ENCODE measurements at regions not wholly inside any gene's neighbourhood (a gene's known extent, or its start where the extent isn't known, plus 50 kb on each side); places are given as distances from the start of the nearest gene placed in this dataset.
A peak's percentile ranks its signal among the peaks of the same experiment; 100 is the strongest.

GRCh38 chr7:155878674-155879073, 66.4 kb upstream of the SHH start:
- Histone ChIP-seq H2BK15ac (ENCODE audit: low read length) (no peak overlapping the region), H3K27me3 (ENCODE audit: control insufficient read depth in 3 of 3, insufficient read depth in 3 of 3, low read depth in 1 of 3, low read length in 3 of 3) (peaks cover 0 to 3% (median 2%) of the 10 kb centered on the region in 3 experiments), H3K18ac (ENCODE audit: low read length) (no peak overlapping the region), H3K4me3 (ENCODE audit: low read length in 2 of 2) (no peak overlapping the region), H3K27ac (replicated peaks; ENCODE audit: low read length) (no peak overlapping the region), H3K9me3 (replicated peaks in 1 of 2; ENCODE audit: control insufficient read depth in 2 of 2, insufficient read depth in 1 of 2, low read depth in 1 of 2, low read length in 2 of 2) (peaks cover 0 to 2% of the 10 kb centered on the region in 2 donors), H2AFZ (ENCODE audit: low read length) (no peak overlapping the region), H3K4me2 (ENCODE audit: insufficient read depth, low read length, poor library complexity, severe bottlenecking) (no peak overlapping the region), H3K23ac (ENCODE audit: low read depth, low read length, poor library complexity) (no peak overlapping the region), H2BK120ac (ENCODE audit: low read depth, low read length) (no peak overlapping the region), H3K4me1 (ENCODE audit: control insufficient read depth in 2 of 2, insufficient read depth in 1 of 2, low read depth in 1 of 2, low read length in 2 of 2) (no peaks in the 10 kb centered on the region), H3K4ac (ENCODE audit: low read length) (no peak overlapping the region), H4K91ac (ENCODE audit: low read depth, low read length, poor library complexity) (no peak overlapping the region), H2BK5ac (ENCODE audit: low read length) (no peak overlapping the region), H2AK5ac (ENCODE audit: low read depth, low read length) (no peak overlapping the region), H3K9ac (ENCODE audit: low read depth, low read length, poor library complexity) (no peak overlapping the region), H2BK12ac (ENCODE audit: low read length) (no peak overlapping the region), H4K8ac (ENCODE audit: low read depth, low read length) (no peak overlapping the region), H3K79me1 (ENCODE audit: low read depth, low read length) (no peaks in the 10 kb centered on the region), H3K14ac (ENCODE audit: low read length) (no peak overlapping the region), H3K36me3 (replicated peaks in 1 of 2; ENCODE audit: control insufficient read depth in 2 of 2, insufficient read depth in 2 of 2, low read length in 2 of 2) (no peaks in the 10 kb centered on the region)
- no CpG with 5 or more reads among the region's 8 CpGs for WGBS, 2 donors (ENCODE audit: extremely low coverage in 2 of 2, insufficient read length in 2 of 2, insufficient replicate concordance in 1 of 2)
- no peak for DNase-seq (ENCODE audit: low spot score)

- no peak overlapping the region for H3K4me3 ChIP-seq (ENCODE audit: low read length in 2 of 2)
- H3K4ac ChIP-seq (ENCODE audit: low read length) = no peak overlapping the region
- no peak overlapping the region for H2AK5ac ChIP-seq (ENCODE audit: low read depth, low read length)
- H3K23ac ChIP-seq (ENCODE audit: low read depth, low read length, poor library complexity) = no peak overlapping the region
- H3K36me3 ChIP-seq (replicated peaks in 1 of 2; ENCODE audit: control insufficient read depth in 2 of 2, insufficient read depth in 2 of 2, low read length in 2 of 2) = no peaks in the 10 kb centered on the region
- H4K8ac ChIP-seq (ENCODE audit: low read depth, low read length) = no peak overlapping the region
- H3K27me3 ChIP-seq (ENCODE audit: control insufficient read depth in 3 of 3, insufficient read depth in 3 of 3, low read depth in 1 of 3, low read length in 3 of 3) = peaks cover 0 to 3% (median 2%) of the 10 kb centered on the region in 3 experiments
- H4K91ac ChIP-seq (ENCODE audit: low read depth, low read length, poor library complexity) = no peak overlapping the region
- no peak overlapping the region for H3K9ac ChIP-seq (ENCODE audit: low read depth, low read length, poor library complexity)
- DNase-seq (ENCODE audit: low spot score) = no peak
- no peak overlapping the region for H3K4me2 ChIP-seq (ENCODE audit: insufficient read depth, low read length, poor library complexity, severe bottlenecking)
- peak overlapping the region; percentile 45 for H3K18ac ChIP-seq (ENCODE audit: low read length)
- H2BK5ac ChIP-seq (ENCODE audit: low read length) = no peak overlapping the region
- H2BK12ac ChIP-seq (ENCODE audit: low read length) = no peak overlapping the region
- no peak overlapping the region for H2BK15ac ChIP-seq (ENCODE audit: low read length)
- WGBS, 2 donors (ENCODE audit: extremely low coverage in 2 of 2, insufficient read length in 2 of 2, insufficient replicate concordance in 1 of 2) = no CpG with 5 or more reads among the region's 11 CpGs
- no peak overlapping the region for H3K14ac ChIP-seq (ENCODE audit: low read length)
- peaks cover 0 to 2% of the 10 kb centered on the region in 2 donors for H3K9me3 ChIP-seq (replicated peaks in 1 of 2; ENCODE audit: control insufficient read depth in 2 of 2, insufficient read depth in 1 of 2, low read depth in 1 of 2, low read length in 2 of 2)
- no peak overlapping the region for H3K27ac ChIP-seq (replicated peaks; ENCODE audit: low read length)
- no peak overlapping the region for H2BK120ac ChIP-seq (ENCODE audit: low read depth, low read length)
- no peaks in the 10 kb centered on the region for H3K79me1 ChIP-seq (ENCODE audit: low read depth, low read length)
- H2AFZ ChIP-seq (ENCODE audit: low read length) = no peak overlapping the region
- no peaks in the 10 kb centered on the region for H3K4me1 ChIP-seq (ENCODE audit: control insufficient read depth in 2 of 2, insufficient read depth in 1 of 2, low read depth in 1 of 2, low read length in 2 of 2)
These were observed 66.0 kb upstream of the SHH start for GRCh38 chr7:155878250-155878649.

GRCh38 chr7:155877167-155877566, 64.9 kb upstream of the SHH start:
- no peak overlapping the region for H2BK5ac ChIP-seq (ENCODE audit: low read length)
- no peak overlapping the region for H3K23ac ChIP-seq (ENCODE audit: low read depth, low read length, poor library complexity)
- H3K4me1 ChIP-seq (ENCODE audit: control insufficient read depth in 2 of 2, insufficient read depth in 1 of 2, low read depth in 1 of 2, low read length in 2 of 2) = peaks cover 0 to 3% of the 10 kb centered on the region in 2 donors
- no peaks in the 10 kb centered on the region for H3K79me1 ChIP-seq (ENCODE audit: low read depth, low read length)
- H3K27me3 ChIP-seq (ENCODE audit: control insufficient read depth in 3 of 3, insufficient read depth in 3 of 3, low read depth in 1 of 3, low read length in 3 of 3) = peaks cover 0 to 3% (median 2%) of the 10 kb centered on the region in 3 experiments
- no peak overlapping the region for H4K91ac ChIP-seq (ENCODE audit: low read depth, low read length, poor library complexity)
- no peak for DNase-seq (ENCODE audit: low spot score)
- H3K9ac ChIP-seq (ENCODE audit: low read depth, low read length, poor library complexity) = no peak overlapping the region
- H3K36me3 ChIP-seq (replicated peaks in 1 of 2; ENCODE audit: control insufficient read depth in 2 of 2, insufficient read depth in 2 of 2, low read length in 2 of 2) = no peaks in the 10 kb centered on the region
- no peak overlapping the region for H2AK5ac ChIP-seq (ENCODE audit: low read depth, low read length)
- no peak overlapping the region for H2BK12ac ChIP-seq (ENCODE audit: low read length)
- no peak overlapping the region for H3K4me2 ChIP-seq (ENCODE audit: insufficient read depth, low read length, poor library complexity, severe bottlenecking)
- no peak overlapping the region for H2AFZ ChIP-seq (ENCODE audit: low read length)
- H4K8ac ChIP-seq (ENCODE audit: low read depth, low read length) = no peak overlapping the region
- no peak overlapping the region for H3K14ac ChIP-seq (ENCODE audit: low read length)
- peaks cover 0 to 2% of the 10 kb centered on the region in 2 donors for H3K9me3 ChIP-seq (replicated peaks in 1 of 2; ENCODE audit: control insufficient read depth in 2 of 2, insufficient read depth in 1 of 2, low read depth in 1 of 2, low read length in 2 of 2)
- no CpG with 5 or more reads among the region's 2 CpGs for WGBS, 2 donors (ENCODE audit: extremely low coverage in 2 of 2, insufficient read length in 2 of 2, insufficient replicate concordance in 1 of 2)
- no peak overlapping the region for H3K18ac ChIP-seq (ENCODE audit: low read length)
- H3K27ac ChIP-seq (replicated peaks; ENCODE audit: low read length) = no peak overlapping the region
- no peak overlapping the region for H3K4ac ChIP-seq (ENCODE audit: low read length)
- H2BK120ac ChIP-seq (ENCODE audit: low read depth, low read length) = no peak overlapping the region
- H2BK15ac ChIP-seq (ENCODE audit: low read length) = no peak overlapping the region
- H3K4me3 ChIP-seq (ENCODE audit: low read length in 2 of 2) = no peak overlapping the region

- Histone ChIP-seq H3K79me1 (ENCODE audit: low read depth, low read length) (no peaks in the 10 kb centered on the region), H3K4me3 (ENCODE audit: low read length in 2 of 2) (no peak overlapping the region), H3K27ac (replicated peaks; ENCODE audit: low read length) (no peak overlapping the region), H3K4me2 (ENCODE audit: insufficient read depth, low read length, poor library complexity, severe bottlenecking) (no peak overlapping the region), H4K8ac (ENCODE audit: low read depth, low read length) (no peak overlapping the region), H2BK5ac (ENCODE audit: low read length) (no peak overlapping the region), H2AK5ac (ENCODE audit: low read depth, low read length) (no peak overlapping the region), H3K9me3 (replicated peaks in 1 of 2; ENCODE audit: control insufficient read depth in 2 of 2, insufficient read depth in 1 of 2, low read depth in 1 of 2, low read length in 2 of 2) (no peaks in the 10 kb centered on the region), H2AFZ (ENCODE audit: low read length) (no peak overlapping the region), H3K4ac (ENCODE audit: low read length) (no peak overlapping the region), H3K4me1 (ENCODE audit: control insufficient read depth in 2 of 2, insufficient read depth in 1 of 2, low read depth in 1 of 2, low read length in 2 of 2) (peaks cover 0 to 3% of the 10 kb centered on the region in 2 donors), H3K36me3 (replicated peaks in 1 of 2; ENCODE audit: control insufficient read depth in 2 of 2, insufficient read depth in 2 of 2, low read length in 2 of 2) (no peaks in the 10 kb centered on the region), H2BK120ac (ENCODE audit: low read depth, low read length) (no peak overlapping the region), H3K27me3 (ENCODE audit: control insufficient read depth in 3 of 3, insufficient read depth in 3 of 3, low read depth in 1 of 3, low read length in 3 of 3) (peaks cover 0 to 7% (median 0%) of the 10 kb centered on the region in 3 experiments), H2BK15ac (ENCODE audit: low read length) (no peak overlapping the region), H3K18ac (ENCODE audit: low read length) (no peak overlapping the region), H3K23ac (ENCODE audit: low read depth, low read length, poor library complexity) (no peak overlapping the region), H3K14ac (ENCODE audit: low read length) (no peak overlapping the region), H3K9ac (ENCODE audit: low read depth, low read length, poor library complexity) (no peak overlapping the region), H4K91ac (ENCODE audit: low read depth, low read length, poor library complexity) (no peak overlapping the region), H2BK12ac (ENCODE audit: low read length) (no peak overlapping the region)
- DNase-seq (ENCODE audit: low spot score) = no peak
- no CpG with 5 or more reads among the region's 3 CpGs for WGBS, 2 donors (ENCODE audit: extremely low coverage in 2 of 2, insufficient read length in 2 of 2, insufficient replicate concordance in 1 of 2)
These were observed 62.1 kb upstream of the SHH start for GRCh38 chr7:155874411-155874810.
